WI38 (cell line): ENCODE measurements at regions not wholly inside any gene's neighbourhood (a gene's known extent, or its start where the extent isn't known, plus 50 kb on each side); places are given as distances from the start of the nearest gene placed in this dataset.
"Not testable (repeated sequence)": the region's sequence is repeated elsewhere in the genome, so short reads cannot be mapped to it uniquely, and the experiment has no call there.

Source experiments
- H3K4me3 ChIP-seq: 2 replicates; pipeline ENCODE4 v1.5.1; 2011; ENCODE audit warnings: low read depth, mild to moderate bottlenecking, control low read depth, low read length
- CTCF ChIP-seq: IDR thresholded peaks from 2 replicates; pipeline ENCODE4 v1.5.1; 2012; ENCODE audit warnings: low read depth, mild to moderate bottlenecking, control low read depth, low read length

- TF ChIP-seq CTCF: no peak
- no peak overlapping the region for H3K4me3 ChIP-seq
These were observed 181.7 kb upstream of the ANKRD28 start for GRCh38 chr3:15979495-15979894.

GRCh38 chr3:15979900-15980299 is 182.1 kb upstream of the ANKRD28 start:
- H3K4me3 ChIP-seq: no peak overlapping the region
- TF ChIP-seq CTCF: no peak

GRCh38 chr3:15982243-15982642 is 184.5 kb upstream of the ANKRD28 start:
- TF ChIP-seq CTCF: no peak
- peak overlapping the region; percentile 41 for H3K4me3 ChIP-seq

GRCh38 chr3:15982667-15983196 is 185.0 kb upstream of the ANKRD28 start:
- TF ChIP-seq CTCF: no peak
- H3K4me3 ChIP-seq: peak overlapping the region; percentile 41

- no peak for TF ChIP-seq CTCF
- H3K4me3 ChIP-seq: peak overlapping the region; percentile 41
These were observed 185.5 kb upstream of the ANKRD28 start for GRCh38 chr3:15983232-15983631.

GRCh38 chr3:15983693-15984092 is 185.9 kb upstream of the ANKRD28 start:
- no peak for TF ChIP-seq CTCF
- H3K4me3 ChIP-seq: peak overlapping the region; percentile 41

GRCh38 chr3:15989419-15989818 is 185.1 kb upstream of the GALNT15 start:
- TF ChIP-seq CTCF: peak; percentile 22; the same call in 1 of the 2 replicates
- no peak overlapping the region for H3K4me3 ChIP-seq

GRCh38 chr3:15993660-15994059 is 180.8 kb upstream of the GALNT15 start:
- not testable (repeated sequence) for H3K4me3 ChIP-seq

- H3K4me3 ChIP-seq: not testable (repeated sequence)
These were observed 178.0 kb upstream of the GALNT15 start for GRCh38 chr3:15996496-15996895.
